SKM-1 (cell line): ENCODE measurements at regions not wholly inside any gene's neighbourhood (a gene's known extent, or its start where the extent isn't known, plus 50 kb on each side); places are given as distances from the start of the nearest gene placed in this dataset.
"Not testable (repeated sequence)": the region's sequence is repeated elsewhere in the genome, so short reads cannot be mapped to it uniquely, and the experiment has no call there.

ENCODE experiments used
- DNase-seq: peaks from one replicate; lab custom pipeline; 2025; ENCODE audit not compliant: unreplicated experiment; lab: John Stamatoyannopoulos, UW

GRCh38 chr18:26654616-26655524 is 106.5 kb upstream of the KCTD1 start:
- no peak for DNase-seq

DNA sequence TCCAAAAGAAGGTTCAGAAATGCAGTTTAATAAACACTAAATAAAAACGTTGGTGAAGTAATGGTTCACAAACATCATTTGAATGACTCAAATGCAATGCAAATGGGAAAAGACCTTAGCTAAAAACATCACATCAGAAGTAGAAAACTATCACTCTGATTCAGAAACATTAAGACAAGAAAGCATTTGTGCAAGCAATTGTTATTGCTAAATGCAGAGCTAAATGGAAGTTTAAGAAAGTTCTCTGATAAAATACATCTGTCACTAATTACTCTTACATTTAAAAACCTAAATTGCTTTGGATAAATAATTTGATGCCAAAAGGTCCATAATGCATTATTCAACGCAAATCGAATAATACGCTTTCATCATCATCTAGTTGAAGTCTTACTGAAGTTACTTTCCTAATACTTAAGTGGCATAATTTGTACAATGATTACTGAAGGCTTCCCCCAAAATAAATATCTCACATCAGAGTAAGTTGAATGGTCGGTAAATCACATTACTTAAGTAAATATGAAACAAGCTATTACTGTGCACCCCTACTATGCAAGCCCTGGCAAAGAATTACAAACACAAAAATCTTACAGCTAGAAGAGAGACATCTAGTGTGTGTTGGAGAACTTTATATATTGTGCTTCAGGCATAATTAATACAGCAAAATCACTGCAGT is 105.7 kb upstream of the KCTD1 start:
- no peak for DNase-seq

DNA sequence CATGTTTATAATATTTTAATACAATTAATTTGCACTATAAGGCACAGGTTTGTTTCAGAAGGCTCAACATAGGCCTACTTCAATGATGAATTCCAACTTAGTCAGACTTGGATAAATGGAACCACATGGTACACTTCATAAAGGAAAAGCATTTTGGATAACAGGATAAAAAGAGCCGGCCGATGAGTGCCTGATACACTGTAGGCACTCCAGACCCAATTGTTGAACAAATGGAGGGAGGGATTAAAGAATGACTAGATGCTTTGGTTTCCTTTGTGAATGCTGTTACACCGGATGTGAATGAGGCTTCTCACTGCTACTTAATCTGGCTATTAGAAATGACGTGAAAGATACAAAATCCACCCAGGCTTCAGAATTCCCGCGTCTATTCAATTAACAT is 104.1 kb upstream of the KCTD1 start:
- DNase-seq, result no peak

GRCh38 chr18:26650310-26651268 is 102.2 kb upstream of the KCTD1 start:
- DNase-seq, result no peak

DNA sequence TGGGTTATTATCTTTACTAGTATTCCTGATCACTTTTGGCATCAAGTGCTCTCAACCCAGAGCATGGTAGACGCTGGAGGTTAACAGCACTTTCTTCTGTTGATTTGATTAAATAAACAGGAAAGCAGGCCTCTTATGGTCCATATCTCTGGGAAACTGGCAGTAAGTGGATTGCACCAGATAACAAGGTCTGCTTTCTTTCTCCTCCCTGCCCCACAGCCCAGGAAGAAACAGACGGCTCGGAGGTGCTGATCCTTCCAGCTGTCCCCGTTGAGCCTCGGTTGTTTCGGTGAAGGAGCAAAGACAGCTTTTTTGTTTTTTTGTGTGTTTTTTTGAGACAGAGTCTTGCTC is 100.8 kb upstream of the KCTD1 start:
- no peak for DNase-seq

- DNase-seq, result no peak
Measured at GRCh38 chr18:26648509-26649192, 100.3 kb upstream of the KCTD1 start.

DNA sequence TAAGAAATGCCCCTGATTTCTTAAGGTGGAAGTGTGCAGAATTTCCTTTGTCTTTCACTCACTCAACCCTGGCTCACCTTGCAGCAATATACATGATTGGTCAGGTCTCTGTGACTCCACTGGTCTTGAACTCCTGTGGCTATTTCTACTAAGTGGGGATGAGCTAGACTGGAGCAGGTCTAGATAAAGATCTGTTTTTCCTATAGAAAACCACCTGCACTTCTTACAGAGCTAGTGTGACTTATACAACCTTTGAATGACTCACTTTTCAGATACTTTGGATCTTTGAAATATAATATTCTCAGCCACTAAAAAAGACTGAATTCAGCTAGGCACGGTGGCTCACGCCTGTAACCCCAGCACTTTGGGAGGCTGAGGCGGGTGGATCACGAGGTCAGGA is 98.5 kb upstream of the KCTD1 start:
- no peak for DNase-seq

GRCh38 chr18:26642440-26643348 is 94.3 kb upstream of the KCTD1 start:
- no peak for DNase-seq

GRCh38 chr18:26640541-26640940 is 92.2 kb upstream of the KCTD1 start:
- no peak for DNase-seq

DNA sequence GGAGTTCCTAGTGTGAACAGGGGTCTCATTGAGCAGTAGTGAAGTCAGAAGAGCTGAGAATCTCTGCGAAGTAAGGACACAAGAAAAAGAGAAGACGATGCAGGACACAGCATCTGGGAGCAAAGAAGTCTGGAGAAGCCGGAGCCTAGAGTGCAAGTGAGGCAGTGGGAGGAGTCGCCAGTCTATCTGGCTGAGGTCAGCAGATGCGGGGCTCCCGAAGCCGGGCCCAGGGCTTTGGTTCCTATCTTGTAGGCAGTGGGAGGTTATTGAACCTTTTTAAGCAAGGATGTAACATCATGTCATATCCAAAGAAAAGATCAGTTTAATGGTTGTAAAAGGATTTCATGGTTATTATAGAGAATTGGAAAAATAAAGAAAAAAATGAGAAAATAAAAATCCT is 90.8 kb upstream of the KCTD1 start:
- DNase-seq, result no peak

DNA sequence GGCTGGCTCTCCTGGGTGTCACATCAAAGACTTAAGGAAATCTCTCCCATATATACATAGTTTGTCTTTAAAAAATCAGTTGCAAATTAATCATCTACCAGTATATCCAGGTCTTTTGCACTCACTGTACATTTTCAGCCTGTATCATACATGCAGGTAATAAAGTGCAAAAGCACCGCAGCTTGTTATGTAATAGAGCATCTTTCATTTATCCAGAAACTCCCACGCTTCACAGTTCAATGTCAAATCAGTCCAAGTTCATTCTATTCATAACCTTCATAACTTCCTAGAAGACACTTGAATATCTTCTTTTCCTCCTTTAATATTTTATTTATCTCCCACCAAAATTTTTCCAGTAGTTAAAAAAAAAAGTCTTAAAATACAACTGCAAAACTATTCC is 89.6 kb upstream of the KCTD1 start:
- no peak for DNase-seq

- no peak for DNase-seq
Measured at GRCh38 chr18:26637324-26637723, 89.0 kb upstream of the KCTD1 start.

DNA sequence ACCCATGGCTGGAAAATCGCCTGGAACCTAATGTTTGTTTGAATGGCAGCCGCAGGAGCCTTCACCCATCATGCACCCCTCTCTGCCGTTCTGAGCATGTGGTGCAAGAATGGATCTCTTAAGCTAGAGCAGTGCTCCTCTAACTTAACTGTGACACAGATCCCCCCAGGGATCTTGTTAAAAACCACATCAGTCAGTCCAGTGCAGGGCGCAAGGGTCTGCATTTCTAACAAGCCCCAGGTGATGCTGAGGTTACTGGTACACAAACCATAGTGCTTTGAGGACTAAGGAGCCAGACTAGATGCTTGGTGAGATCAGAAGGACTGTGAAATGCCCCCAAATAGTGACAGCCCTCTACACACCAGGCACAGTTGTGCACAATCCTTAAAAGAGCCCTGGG is 87.1 kb upstream of the KCTD1 start:
- no peak for DNase-seq

GRCh38 chr18:26634631-26635030 is 86.3 kb upstream of the KCTD1 start:
- DNase-seq, result no peak

DNA sequence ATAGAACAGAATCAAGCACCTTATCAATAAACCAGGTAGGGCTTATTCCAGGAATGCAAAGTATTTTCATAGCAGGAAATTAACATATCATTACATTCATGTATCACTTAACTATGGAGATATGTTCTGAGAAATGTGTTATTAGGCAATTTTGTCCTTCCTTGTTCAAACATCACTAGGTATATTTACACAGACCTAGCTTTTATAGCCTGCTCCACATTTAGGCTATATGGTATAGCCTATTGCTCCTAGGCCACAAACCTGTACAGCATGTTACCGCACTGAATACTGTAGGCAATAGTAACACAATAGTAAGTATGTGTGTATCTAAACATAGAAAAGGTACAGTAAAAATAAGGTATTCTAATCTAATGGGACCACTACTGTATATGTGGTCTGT is 82.8 kb upstream of the KCTD1 start:
- no peak for DNase-seq

DNA sequence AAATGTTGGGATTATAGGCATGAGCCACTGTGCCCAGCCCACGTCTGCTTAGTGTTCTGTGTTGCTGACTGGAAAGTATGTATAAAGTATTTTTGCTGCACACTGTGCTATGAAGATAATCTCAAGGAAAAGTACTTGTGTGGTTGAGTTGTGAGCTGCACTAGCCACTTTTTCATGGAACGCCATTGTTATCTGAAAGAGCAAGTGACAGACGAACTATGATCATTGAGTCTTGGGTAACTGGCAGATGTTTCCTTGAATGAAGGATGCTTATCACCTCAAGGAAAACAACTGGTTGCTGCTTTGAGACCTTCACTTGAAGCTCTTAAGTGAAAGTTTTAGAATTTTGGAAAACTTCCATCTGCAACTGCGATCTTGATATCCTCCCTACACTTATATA is 82.2 kb upstream of the KCTD1 start:
- DNase-seq, result no peak

- DNase-seq, result no peak
Measured at GRCh38 chr18:26628017-26628416, 79.7 kb upstream of the KCTD1 start.

DNA sequence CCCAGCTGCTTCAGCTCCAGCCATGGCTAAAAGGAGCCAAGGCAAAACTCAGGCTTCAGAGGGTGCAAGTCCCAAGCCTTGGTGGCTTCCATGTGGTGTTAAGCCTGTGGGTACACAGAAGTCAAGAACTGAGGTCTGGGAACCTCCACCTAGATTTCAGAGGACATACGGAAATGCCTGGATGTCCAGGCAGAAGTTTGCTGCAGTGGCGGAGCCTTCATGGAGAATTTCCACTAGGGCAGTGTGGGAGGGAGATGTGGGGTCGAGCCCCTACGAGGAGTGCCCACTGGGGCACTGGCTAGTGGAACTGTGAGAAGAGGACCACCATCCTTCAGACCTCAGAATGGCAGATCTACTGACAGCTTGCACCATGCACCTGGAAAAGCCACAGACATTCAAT is 76.1 kb upstream of the KCTD1 start:
- DNase-seq, result no peak

DNA sequence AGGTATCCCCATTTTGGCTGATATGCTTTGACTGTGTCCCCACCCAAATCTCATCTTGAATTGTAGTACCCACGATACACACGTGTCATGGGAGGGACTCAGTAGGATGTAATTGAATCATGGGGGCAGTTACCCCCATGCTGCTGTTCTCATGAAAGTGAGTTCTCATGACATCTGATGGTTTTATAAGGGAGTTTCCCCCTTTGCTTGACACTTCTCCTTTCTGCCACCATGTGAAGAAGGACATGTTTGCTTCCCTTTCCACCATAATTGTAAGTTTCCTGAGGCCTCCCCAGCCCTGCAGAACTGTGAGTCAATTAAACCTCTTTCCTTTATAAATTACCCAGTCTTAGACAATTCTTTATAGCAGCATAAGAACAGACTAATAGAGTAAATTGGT is 75.0 kb upstream of the KCTD1 start:
- not testable (repeated sequence) for DNase-seq
